Left forelimb (tissue), 1 donor: ENCODE measurements at regions not wholly inside any gene's neighbourhood (a gene's known extent, or its start where the extent isn't known, plus 50 kb on each side); places are given as distances from the start of the nearest gene placed in this dataset.

ENCODE experiments used
- DNase-seq: peaks from one replicate; pipeline ENCODE4 v3.0.0-alpha.2; 2018; ENCODE audit warnings: low spot score

DNA sequence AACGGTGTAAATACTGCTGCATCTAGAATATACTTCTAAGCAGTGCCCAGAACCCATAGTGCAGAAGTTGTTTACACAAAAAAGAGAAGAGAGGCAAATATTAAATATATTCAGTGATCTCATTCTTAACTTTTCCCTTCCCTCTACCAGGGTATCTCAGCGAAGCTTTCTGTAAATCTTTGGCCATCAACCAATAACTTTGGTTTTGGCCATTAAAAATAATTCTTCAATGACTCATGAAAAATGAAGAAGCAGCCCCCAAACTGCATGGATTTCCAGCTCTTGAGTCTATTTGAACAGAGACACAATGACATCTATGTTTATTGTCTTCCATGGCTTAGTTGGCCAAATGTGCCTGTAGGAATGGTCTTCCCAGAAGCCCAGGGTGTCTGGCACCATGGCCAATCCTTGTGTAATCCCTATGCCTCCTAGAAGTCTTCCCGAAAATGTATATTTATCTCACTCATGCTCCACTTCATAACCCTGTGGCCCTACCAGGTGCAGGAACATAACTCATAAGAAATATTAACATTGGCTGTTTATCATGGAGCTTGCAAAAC lies 646.6 kb downstream of the TOX3 start:
- DNase-seq = no peak

GRCh38 chr16:51898872-51899271 lies 648.1 kb downstream of the TOX3 start:
- DNase-seq = no peak

DNA sequence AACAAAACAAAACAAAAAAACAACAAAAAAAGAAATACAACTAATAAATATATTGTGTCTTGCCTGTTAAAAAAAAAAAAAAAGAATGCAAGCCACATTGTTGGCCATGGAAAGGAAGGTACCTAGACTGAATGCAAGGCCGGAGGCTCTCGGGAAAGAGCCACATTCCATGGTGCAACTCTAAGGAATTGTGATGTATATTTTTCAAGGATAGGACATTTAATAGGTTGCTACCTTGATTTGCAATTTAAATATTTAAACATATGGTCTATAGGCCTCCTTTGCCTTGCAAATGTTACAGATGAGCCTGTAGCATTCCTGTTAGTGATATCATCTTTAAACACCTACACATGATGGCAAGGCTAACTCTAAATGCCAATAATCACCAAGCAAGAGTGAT lies 650.9 kb downstream of the TOX3 start:
- DNase-seq = no peak

- DNase-seq = no peak
Measured at GRCh38 chr16:51892293-51893007, 654.5 kb downstream of the TOX3 start.

GRCh38 chr16:51888534-51888933 lies 658.4 kb downstream of the TOX3 start:
- DNase-seq = no peak

- DNase-seq = no peak
Measured at GRCh38 chr16:51888016-51888415, 658.9 kb downstream of the TOX3 start.

GRCh38 chr16:51886456-51886855 lies 660.5 kb downstream of the TOX3 start:
- DNase-seq = no peak

DNA sequence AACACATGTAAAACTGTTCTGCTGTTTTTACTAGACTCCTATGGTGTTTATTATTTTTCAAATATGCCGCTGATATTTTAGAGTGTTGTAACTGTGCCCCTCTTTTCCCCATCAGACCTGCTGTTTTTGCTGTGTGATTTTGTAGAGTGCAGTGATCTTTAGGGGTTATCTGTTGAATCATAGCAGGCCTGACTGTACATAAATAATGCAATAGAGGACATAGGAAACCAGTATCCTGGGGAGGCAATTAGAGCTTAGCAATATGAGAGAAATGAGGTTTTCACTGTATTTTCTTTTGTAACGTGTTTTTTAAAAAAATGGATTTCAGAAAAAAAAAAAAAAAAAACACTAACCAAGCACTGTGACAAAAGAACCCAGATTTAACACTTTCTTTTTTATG lies 662.2 kb downstream of the TOX3 start:
- DNase-seq = no peak

GRCh38 chr16:51881731-51882130 lies 665.2 kb downstream of the TOX3 start:
- no peak for DNase-seq

GRCh38 chr16:51880776-51881175 lies 666.2 kb downstream of the TOX3 start:
- DNase-seq = no peak

- DNase-seq = no peak
Measured at GRCh38 chr16:51877686-51878085, 669.3 kb downstream of the TOX3 start.

GRCh38 chr16:51876934-51877333 lies 670.0 kb downstream of the TOX3 start:
- no peak for DNase-seq

GRCh38 chr16:51876601-51876875 lies 670.4 kb downstream of the TOX3 start:
- no peak for DNase-seq

- DNase-seq = no peak
Measured at GRCh38 chr16:51875834-51876600, 670.9 kb downstream of the TOX3 start.

GRCh38 chr16:51872524-51872923 lies 674.4 kb downstream of the TOX3 start:
- no peak for DNase-seq

- no peak for DNase-seq
Measured at GRCh38 chr16:51870296-51870854, 676.6 kb downstream of the TOX3 start.

GRCh38 chr16:51869176-51869575 lies 677.8 kb downstream of the TOX3 start:
- DNase-seq = no peak

DNA sequence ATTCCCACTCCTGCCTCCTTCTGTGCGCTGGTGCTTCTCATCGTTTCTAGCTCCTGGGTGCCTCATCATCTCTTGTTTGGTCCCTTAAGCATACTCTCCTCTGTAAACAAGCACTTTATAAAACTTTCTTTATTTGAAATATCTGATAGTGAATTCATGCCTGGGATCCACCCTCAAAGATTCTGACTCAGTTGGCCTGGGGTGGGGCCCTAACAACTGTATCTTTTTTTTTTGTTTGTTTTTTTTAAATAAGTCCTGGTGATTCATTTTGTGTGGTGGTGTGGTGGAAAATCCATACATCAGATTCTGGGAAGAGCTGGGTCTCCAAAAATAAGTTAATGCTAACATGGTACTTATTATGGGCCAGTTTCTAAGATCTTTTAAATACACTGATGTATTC lies 678.3 kb downstream of the TOX3 start:
- no peak for DNase-seq

DNA sequence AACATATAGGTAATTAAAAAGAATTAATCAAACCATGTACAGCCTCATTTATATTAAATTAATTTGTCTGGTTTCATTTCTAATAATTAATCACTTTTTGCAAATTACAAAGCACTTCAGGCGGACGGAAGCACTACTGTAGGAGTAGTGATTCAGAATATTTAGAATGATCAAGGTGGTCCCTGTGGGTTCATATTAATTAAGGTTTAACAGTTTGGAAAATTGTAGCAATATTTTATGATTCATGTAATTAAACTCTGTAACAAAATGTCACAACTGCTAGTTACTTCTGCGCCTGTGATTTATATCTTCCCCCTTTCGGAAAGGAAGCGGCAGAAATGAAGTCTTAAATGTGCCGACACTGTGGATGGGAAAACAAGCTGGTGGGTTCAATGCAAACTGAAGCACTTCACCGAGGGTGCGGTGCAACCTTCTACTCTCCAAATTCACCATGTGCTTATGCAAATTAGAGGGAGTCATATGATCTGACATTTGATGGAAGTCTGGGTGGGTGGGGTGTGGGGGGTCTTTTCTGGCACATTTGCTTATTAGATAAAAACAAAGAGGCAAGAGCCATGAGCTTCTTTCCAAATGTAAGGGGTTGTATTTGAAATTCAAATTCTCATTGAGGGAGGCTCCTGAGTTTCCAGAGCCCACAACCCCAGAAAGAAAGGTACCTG lies 679.4 kb downstream of the TOX3 start:
- DNase-seq = no peak

GRCh38 chr16:51864575-51864974 lies 682.4 kb downstream of the TOX3 start:
- no peak for DNase-seq

DNA sequence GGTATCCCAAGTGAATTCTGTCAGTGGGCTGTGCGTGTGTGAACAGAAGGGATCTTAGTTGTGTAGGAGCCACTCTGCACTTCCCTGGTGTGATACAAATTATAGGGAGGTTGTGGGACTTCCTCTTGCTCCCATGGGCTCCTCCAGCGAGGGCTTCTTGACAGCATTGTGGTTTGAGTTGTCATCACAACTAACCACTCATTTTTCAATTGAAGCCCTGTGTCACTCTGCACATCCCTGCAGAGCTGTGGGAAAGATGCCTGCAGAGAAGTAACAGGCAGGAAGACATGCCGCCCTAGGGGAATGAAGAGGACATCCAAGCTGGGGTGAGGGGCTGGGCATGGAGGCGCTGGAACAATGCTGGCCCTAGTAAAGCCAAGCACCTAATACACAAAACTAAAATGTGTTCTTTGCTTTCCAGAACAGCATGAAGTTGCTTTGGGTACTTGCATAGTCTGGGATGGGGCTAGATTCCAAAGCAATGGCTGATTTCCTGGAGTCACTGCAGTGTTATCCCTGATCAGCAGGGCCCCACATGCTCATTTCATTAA lies 692.5 kb downstream of the TOX3 start:
- DNase-seq = no peak

- no peak for DNase-seq
Measured at GRCh38 chr16:51853586-51853985, 693.4 kb downstream of the TOX3 start.
